GM19351 (cell line): ENCODE measurements at regions not wholly inside any gene's neighbourhood (a gene's known extent, or its start where the extent isn't known, plus 50 kb on each side); places are given as distances from the start of the nearest gene placed in this dataset.
"Not testable (repeated sequence)": the region's sequence is repeated elsewhere in the genome, so short reads cannot be mapped to it uniquely, and the experiment has no call there.

Source experiments
- ATAC-seq: cut with Tn5 transposase; IDR thresholded peaks from one replicate; pipeline ENCODE4 v1.9.1; 2021; ENCODE audit warnings: mild to moderate bottlenecking, moderate library complexity; ENCODE audit not compliant: unreplicated experiment

- no peak for ATAC-seq
These were observed 1120.7 kb downstream of the DIAPH3 start for GRCh38 chr13:59043016-59043415.

GRCh38 chr13:59047546-59047945 lies 1116.2 kb downstream of the DIAPH3 start:
- no peak for ATAC-seq

- ATAC-seq, result no peak
These were observed 1102.1 kb downstream of the DIAPH3 start for GRCh38 chr13:59061621-59062020.

GRCh38 chr13:59064042-59064441 lies 1099.7 kb downstream of the DIAPH3 start:
- ATAC-seq, result no peak

GRCh38 chr13:59076386-59076785 lies 1087.3 kb downstream of the DIAPH3 start:
- not testable (repeated sequence) for ATAC-seq

GRCh38 chr13:59086147-59086546 lies 1077.6 kb downstream of the DIAPH3 start:
- no peak for ATAC-seq

- no peak for ATAC-seq
These were observed 1075.0 kb downstream of the DIAPH3 start for GRCh38 chr13:59088716-59089115.

- no peak for ATAC-seq
These were observed 1069.5 kb downstream of the DIAPH3 start for GRCh38 chr13:59094181-59094580.

- no peak for ATAC-seq
These were observed 1064.3 kb downstream of the DIAPH3 start for GRCh38 chr13:59099182-59099974.

GRCh38 chr13:59103004-59103768 lies 1060.5 kb downstream of the DIAPH3 start:
- no peak for ATAC-seq

- ATAC-seq, result no peak
These were observed 1052.0 kb downstream of the DIAPH3 start for GRCh38 chr13:59111751-59112171.

GRCh38 chr13:59112221-59112718 lies 1051.5 kb downstream of the DIAPH3 start:
- no peak for ATAC-seq

- no peak for ATAC-seq
These were observed 1044.3 kb downstream of the DIAPH3 start for GRCh38 chr13:59119475-59119874.

- ATAC-seq, result no peak
These were observed 1043.4 kb downstream of the DIAPH3 start for GRCh38 chr13:59120297-59120843.

- no peak for ATAC-seq
These were observed 1042.2 kb downstream of the DIAPH3 start for GRCh38 chr13:59121507-59121906.

GRCh38 chr13:59126474-59126873 lies 1037.3 kb downstream of the DIAPH3 start:
- ATAC-seq, result no peak

- ATAC-seq, result no peak
These were observed 1029.8 kb downstream of the DIAPH3 start for GRCh38 chr13:59133903-59134302.

- no peak for ATAC-seq
These were observed 1019.0 kb downstream of the DIAPH3 start for GRCh38 chr13:59144700-59145099.

GRCh38 chr13:59145381-59145780 lies 1018.3 kb downstream of the DIAPH3 start:
- no peak for ATAC-seq

GRCh38 chr13:59157181-59157580 lies 1006.5 kb downstream of the DIAPH3 start:
- ATAC-seq, result no peak

GRCh38 chr13:59166174-59166573 lies 997.6 kb downstream of the DIAPH3 start:
- no peak for ATAC-seq

GRCh38 chr13:59172076-59172475 lies 991.7 kb downstream of the DIAPH3 start:
- ATAC-seq, result no peak
